ENCODE measurements at regions not wholly inside any gene's neighbourhood (a gene's known extent, or its start where the extent isn't known, plus 50 kb on each side); places are given as distances from the start of the nearest gene placed in this dataset.

- no peak for TF ChIP-seq POLR2AphosphoS5 (IDR thresholded peaks at IDR 0.05; ENCODE audit: low read depth, low read length)
- TF ChIP-seq POLR2A (IDR thresholded peaks at IDR 0.05; ENCODE audit: low read depth, low read length): no peak
These were observed 254.6 kb upstream of the LDB2 start for GRCh38 chr4:17152941-17153540.

Data from GM12892 (cell line).